ENCODE measurements at regions not wholly inside any gene's neighbourhood (a gene's known extent, or its start where the extent isn't known, plus 50 kb on each side); places are given as distances from the start of the nearest gene placed in this dataset.

DNA sequence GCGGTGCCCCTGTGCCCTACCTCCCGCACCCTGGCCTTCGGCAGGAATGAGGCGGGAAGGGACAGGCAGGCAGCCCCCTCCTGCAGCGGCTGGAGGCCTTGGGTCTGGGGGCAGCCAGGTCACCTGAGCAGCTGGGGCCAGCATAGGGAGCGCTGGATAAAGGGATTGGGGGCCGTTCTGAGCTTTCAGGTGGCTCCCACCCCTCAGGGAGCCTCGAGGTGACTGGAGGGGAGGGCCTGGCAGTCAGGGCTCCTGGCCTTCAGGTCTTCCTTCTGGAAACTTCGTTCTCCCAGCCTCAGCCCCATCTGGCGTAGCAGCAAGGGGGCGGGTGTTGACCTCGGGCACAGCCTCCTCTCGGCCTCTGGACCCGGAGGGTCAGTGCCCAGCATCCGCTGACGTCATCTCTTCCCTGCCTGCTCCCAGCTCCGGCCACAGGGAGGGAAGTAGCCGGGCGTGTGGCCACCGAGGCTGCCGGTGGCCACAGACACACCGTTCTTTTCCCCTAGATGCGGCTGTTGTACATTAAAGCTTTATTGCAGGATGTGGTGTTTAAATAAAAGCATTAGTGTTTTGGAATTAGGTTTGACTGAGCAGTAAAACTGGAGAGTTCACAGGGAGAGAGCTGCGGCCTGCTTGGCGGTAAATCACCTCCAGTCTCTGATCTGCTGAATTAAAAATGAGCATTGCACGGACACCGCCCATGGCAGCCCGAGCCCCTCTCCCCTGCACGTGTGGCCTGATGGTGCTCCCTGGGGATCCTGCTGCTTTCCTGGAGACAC, 80.0 kb upstream of the GATA5 start:
- DNase-seq (ENCODE audit: low spot score), result no peak
- ATAC-seq (ENCODE audit: low FRiP score), result no peak
- no peak for TF ChIP-seq CTCF (IDR thresholded peaks at IDR 0.05)

DNA sequence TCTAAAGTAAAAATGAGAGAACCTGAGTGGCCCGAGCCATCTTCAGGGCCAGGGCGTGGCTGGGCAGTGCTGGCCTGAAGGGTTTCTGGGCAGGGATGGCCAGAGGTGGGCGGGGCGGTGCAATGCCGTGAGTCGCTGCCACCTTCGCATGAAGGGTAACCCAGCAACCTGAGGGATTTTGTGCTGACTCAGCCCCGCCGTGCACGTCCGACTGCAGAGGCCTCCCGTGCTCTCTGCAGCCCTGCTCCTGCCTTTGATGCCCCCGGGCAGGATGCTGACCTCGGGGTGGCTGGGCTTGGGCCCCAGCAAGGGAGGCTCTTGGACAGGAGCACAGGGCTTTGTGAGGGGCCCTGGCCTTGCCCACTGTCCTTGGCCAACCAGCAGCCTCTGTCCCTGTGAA, 81.7 kb upstream of the GATA5 start:
- no peak for TF ChIP-seq CTCF (IDR thresholded peaks at IDR 0.05)
- ATAC-seq (ENCODE audit: low FRiP score), result no peak
- DNase-seq (ENCODE audit: low spot score), result no peak

DNA sequence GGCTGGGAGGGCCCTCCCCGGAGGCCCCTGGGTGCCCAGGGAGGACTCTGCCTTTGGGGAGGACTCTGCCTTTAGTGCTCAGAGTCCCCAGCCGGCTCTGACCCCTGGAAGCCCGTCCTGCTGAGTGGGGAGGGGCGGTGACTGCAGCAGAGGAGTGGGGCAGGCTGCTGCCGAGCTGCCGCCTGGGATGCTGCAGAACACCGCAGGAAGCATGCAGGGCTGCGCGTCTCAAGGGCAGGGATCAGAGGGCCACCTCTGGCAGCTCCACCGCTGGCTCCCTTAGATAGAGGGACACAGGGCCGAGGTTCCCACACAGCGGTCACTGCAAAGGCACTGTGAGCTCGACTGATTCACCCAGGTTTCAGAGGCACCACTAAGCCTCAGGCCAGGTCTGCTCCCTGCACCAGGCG, 82.2 kb upstream of the GATA5 start:
- no peak for ATAC-seq (ENCODE audit: low FRiP score)
- no peak for TF ChIP-seq CTCF (IDR thresholded peaks at IDR 0.05)
- DNase-seq (ENCODE audit: low spot score), result no peak

GRCh38 chr20:62558779-62559178, 83.0 kb upstream of the GATA5 start:
- no peak for TF ChIP-seq CTCF (IDR thresholded peaks at IDR 0.05)
- DNase-seq (ENCODE audit: low spot score), result no peak
- no peak for ATAC-seq (ENCODE audit: low FRiP score)

- no peak for TF ChIP-seq CTCF (IDR thresholded peaks at IDR 0.05)
- ATAC-seq (ENCODE audit: low FRiP score), result no peak
- DNase-seq (ENCODE audit: low spot score), result no peak
Observed at GRCh38 chr20:62560162-62560561, 82.1 kb upstream of the SLCO4A1 start.

GRCh38 chr20:62561182-62561581, 81.1 kb upstream of the SLCO4A1 start:
- ATAC-seq (ENCODE audit: low FRiP score), result no peak
- TF ChIP-seq CTCF (IDR thresholded peaks at IDR 0.05), result no peak
- no peak for DNase-seq (ENCODE audit: low spot score)

- no peak for DNase-seq (ENCODE audit: low spot score)
- ATAC-seq (ENCODE audit: low FRiP score), result no peak
- TF ChIP-seq CTCF (IDR thresholded peaks at IDR 0.05), result no peak
Observed at GRCh38 chr20:62561948-62562347, 80.4 kb upstream of the SLCO4A1 start.
